Ishikawa (cell line): ENCODE measurements at regions not wholly inside any gene's neighbourhood (a gene's known extent, or its start where the extent isn't known, plus 50 kb on each side); places are given as distances from the start of the nearest gene placed in this dataset.

Source experiments
- CEBPB ChIP-seq: IDR thresholded peaks from 2 replicates; pipeline ENCODE4 v1.6.1; 2012
- CREB1 ChIP-seq: IDR thresholded peaks from 2 replicates; pipeline ENCODE4 v1.6.1; 2012; ENCODE audit warnings: low read depth
- EGR1 ChIP-seq: IDR thresholded peaks from 2 replicates; pipeline ENCODE4 v1.6.1; 2012
- EP300 ChIP-seq: IDR thresholded peaks from 2 replicates; pipeline ENCODE4 v1.6.1; 2012; ENCODE audit warnings: borderline replicate concordance
- FOXM1 ChIP-seq: IDR thresholded peaks from 2 replicates; pipeline ENCODE4 v1.6.1; 2012; ENCODE audit warnings: low read depth, borderline replicate concordance
- MAX ChIP-seq: IDR thresholded peaks from 2 replicates; pipeline ENCODE4 v1.6.1; 2012
- NFIC ChIP-seq: IDR thresholded peaks from 2 replicates; pipeline ENCODE4 v1.6.1; 2012
- RAD21 ChIP-seq: IDR thresholded peaks from 2 replicates; pipeline ENCODE4 v1.6.1; 2012; ENCODE audit warnings: low read depth
- REST ChIP-seq: IDR thresholded peaks from 2 replicates; pipeline ENCODE4 v1.6.1; 2012; ENCODE audit warnings: low read depth, mild to moderate bottlenecking
- TAF1 ChIP-seq: IDR thresholded peaks from 2 replicates; pipeline ENCODE4 v1.6.1; 2012; ENCODE audit warnings: low read depth, mild to moderate bottlenecking
- TCF12 ChIP-seq: IDR thresholded peaks from 2 replicates; pipeline ENCODE4 v1.6.1; 2012; ENCODE audit warnings: low read depth
- TEAD4 ChIP-seq: IDR thresholded peaks from 2 replicates; pipeline ENCODE4 v1.6.1; 2012
- USF1 ChIP-seq: IDR thresholded peaks from 2 replicates; pipeline ENCODE4 v1.6.1; 2012
- YY1 ChIP-seq: IDR thresholded peaks from 2 replicates; pipeline ENCODE4 v1.6.1; 2012; ENCODE audit warnings: low read depth
- ZBTB7A ChIP-seq: IDR thresholded peaks from 2 replicates; pipeline ENCODE4 v1.6.1; 2012; ENCODE audit warnings: low read depth

DNA sequence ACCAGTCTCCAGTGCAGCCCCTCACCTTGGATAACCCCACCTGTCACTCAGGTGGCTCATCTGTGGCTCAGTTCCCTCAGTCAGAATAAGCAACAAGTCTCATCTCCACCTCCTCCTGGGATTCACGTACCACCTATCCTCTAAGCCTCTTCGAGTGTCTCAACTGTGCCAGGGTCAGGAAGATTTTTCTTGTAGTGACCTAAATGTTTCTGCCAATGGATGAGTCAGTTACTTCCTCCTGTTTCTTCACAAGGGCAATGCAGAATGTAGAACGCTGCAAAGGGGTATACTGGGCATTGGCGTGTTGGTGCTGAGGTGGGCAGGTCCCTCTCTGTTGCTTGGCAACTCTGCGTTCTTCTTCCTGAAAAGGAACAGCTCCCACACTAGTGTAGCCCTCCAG is 213.3 kb upstream of the CXCR4 start:
- TF ChIP-seq EP300 (no peak), CREB1 (no peak), CEBPB (no peak), TAF1 (no peak), REST (no peak), EGR1 (no peak), MAX (no peak), FOXM1 (no peak), USF1 (no peak), YY1 (no peak), RAD21 (no peak), TCF12 (no peak), ZBTB7A (no peak)

DNA sequence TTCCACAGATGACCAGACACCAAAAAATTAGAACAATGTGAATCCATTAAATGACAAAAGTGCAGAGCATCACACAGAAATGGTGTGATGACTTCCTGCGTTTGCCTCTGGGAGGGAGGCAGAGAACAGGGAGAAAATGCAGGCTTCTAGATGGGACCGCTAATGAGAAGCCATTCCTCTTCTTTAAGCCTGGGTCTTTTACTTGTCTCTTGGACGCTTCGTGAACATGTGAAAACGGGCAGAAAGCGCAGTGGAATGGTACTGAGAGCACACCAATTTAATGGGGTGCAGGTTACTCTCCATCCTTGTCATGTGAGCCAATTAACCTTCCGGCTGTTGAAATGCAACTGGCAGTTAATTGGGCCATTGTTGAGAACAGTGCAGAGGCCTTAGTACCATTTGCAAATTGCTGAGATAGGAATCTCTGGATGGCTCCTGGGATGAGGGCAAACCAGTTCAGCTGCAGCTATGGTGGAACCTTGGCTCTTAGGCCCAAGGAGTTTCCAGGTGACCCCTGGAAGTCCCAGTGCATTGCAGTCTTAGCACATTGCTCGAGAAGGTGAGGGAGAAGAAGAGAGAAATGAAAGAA is 210.4 kb upstream of the CXCR4 start:
- TF ChIP-seq NFIC (no peak), RAD21 (no peak), TEAD4 (no peak), REST (no peak), YY1 (no peak), EP300 (no peak), CEBPB (no peak), TAF1 (no peak), MAX (no peak), TCF12 (no peak), EGR1 (no peak), FOXM1 (no peak), USF1 (no peak), ZBTB7A (no peak), CREB1 (no peak)

DNA sequence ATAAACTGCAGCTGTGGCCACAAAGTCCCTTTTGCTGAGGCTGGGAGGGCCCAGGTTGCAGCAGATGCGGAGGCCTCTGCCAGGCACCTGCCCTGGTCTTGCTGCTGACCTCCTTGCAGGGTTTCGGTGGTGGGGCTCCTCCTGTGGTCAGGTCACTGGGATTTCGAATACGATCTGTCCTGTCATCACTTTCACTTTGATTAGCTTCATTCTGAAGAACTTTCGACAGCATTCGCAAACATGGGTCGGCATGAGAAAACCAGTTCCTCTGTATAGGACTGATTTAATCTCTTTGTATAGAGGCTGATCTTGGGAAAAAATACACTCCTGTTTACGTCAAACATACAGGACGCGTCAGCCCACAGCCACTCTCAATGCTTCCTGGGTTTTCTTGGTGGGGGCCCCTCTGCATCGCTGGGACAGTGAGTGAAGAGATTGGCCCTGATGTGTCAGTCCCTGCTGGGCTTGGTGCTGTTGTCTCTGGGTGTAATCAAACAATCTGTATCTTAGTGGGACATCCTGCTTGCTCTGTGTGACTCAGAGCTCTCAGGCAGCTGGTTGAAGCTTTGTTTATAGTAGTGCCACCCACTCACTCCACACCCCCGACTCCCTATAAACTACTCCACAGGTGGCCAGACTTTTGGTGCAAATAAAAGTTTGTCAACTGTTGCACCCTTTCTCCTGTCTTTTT is 209.4 kb upstream of the CXCR4 start:
- no peak for TF ChIP-seq RAD21
- no peak for TF ChIP-seq TEAD4
- TF ChIP-seq TAF1: no peak
- no peak for TF ChIP-seq NFIC
- no peak for TF ChIP-seq MAX
- TF ChIP-seq CEBPB: no peak
- 0 out of 2 replicates have a peak, but pooled peaks have one; percentile 7 for TF ChIP-seq EGR1
- no peak for TF ChIP-seq FOXM1

GRCh38 chr2:136325844-136326331 is 207.9 kb upstream of the CXCR4 start:
- no peak for TF ChIP-seq CEBPB

DNA sequence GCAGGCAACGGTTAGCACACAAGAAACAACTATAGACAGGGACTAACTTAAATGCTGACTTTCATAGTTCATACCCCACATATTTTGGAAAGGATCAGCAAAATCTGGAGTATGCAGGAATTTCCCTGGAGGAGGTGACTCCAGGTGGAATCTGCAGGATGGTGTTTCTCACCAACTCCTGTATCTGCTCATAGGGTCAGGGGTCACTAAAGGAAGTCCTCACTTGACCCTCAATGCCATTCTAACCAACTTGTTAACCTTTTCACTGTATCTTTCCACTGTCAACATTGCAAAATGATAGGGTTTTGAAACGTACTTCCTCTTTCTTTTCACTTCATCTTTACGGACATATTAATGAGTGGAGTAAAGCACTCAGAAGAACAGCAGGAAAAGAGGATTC is 207.0 kb upstream of the CXCR4 start:
- TF ChIP-seq YY1: no peak
- no peak for TF ChIP-seq USF1
- TF ChIP-seq CREB1: no peak
- TF ChIP-seq MAX: no peak
